ENCODE measurements at regions not wholly inside any gene's neighbourhood (a gene's known extent, or its start where the extent isn't known, plus 50 kb on each side); places are given as distances from the start of the nearest gene placed in this dataset.

DNA sequence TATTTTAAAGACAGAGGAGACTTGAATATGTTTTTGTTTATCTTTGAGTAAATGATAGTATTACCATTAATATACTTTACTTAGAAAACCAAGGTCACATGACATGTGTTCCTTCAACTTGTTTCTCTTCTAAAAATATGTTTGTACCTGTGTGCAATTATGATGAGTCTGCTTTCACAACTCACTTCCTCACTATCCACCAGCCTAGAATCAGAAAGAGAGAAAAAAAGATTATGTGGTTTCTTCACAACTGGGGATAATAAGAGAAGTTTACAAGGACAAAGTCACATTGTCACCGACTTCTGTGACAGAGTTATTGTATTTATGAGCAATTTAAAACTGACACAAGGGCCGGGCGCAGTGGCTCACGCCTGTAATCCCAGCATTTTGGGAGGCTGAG, 1112.1 kb downstream of the RPA4 start:
- Histone ChIP-seq H3K27me3 (no peaks in the 10 kb centered on the region), H3K27ac (no peak overlapping the region)
- WGBS, 2 donors, result 88 to 94% methylated on average over 4 of the region's 4 CpGs

GRCh38 chrX:98028691-98029090, 1145.0 kb downstream of the RPA4 start:
- H3K4me3 ChIP-seq (replicated peaks in 1 of 3), result no peak overlapping the region
- intact Hi-C loops (cut with DNase I), result no loop called here
- H3K27ac ChIP-seq, result no peak overlapping the region
- H3K9me3 ChIP-seq, result no peaks in the 10 kb centered on the region
- WGBS, 2 donors, result 60 to 75% methylated on average over 2 to 4 of the region's 4 CpGs
- no peaks in the 10 kb centered on the region for H3K4me1 ChIP-seq
- no peaks in the 10 kb centered on the region for H3K27me3 ChIP-seq
- DNase-seq, result no peak
- H3K36me3 ChIP-seq, result no peaks in the 10 kb centered on the region
- TF ChIP-seq POLR2A (IDR thresholded peaks at IDR 0.05), result no peak
- TF ChIP-seq, protein P1, sequence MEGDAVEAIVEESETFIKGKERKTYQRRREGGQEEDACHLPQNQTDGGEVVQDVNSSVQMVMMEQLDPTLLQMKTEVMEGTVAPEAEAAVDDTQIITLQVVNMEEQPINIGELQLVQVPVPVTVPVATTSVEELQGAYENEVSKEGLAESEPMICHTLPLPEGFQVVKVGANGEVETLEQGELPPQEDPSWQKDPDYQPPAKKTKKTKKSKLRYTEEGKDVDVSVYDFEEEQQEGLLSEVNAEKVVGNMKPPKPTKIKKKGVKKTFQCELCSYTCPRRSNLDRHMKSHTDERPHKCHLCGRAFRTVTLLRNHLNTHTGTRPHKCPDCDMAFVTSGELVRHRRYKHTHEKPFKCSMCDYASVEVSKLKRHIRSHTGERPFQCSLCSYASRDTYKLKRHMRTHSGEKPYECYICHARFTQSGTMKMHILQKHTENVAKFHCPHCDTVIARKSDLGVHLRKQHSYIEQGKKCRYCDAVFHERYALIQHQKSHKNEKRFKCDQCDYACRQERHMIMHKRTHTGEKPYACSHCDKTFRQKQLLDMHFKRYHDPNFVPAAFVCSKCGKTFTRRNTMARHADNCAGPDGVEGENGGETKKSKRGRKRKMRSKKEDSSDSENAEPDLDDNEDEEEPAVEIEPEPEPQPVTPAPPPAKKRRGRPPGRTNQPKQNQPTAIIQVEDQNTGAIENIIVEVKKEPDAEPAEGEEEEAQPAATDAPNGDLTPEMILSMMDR (IDR thresholded peaks at IDR 0.05), result no peak

More for the DNA sequence above, 1112.1 kb downstream of the RPA4 start:
- Histone ChIP-seq H3K4me1 (no peaks in the 10 kb centered on the region), H3K4me3 (replicated peaks in 1 of 3) (no peak overlapping the region), H3K9me3 (no peaks in the 10 kb centered on the region), H3K36me3 (no peaks in the 10 kb centered on the region)
- intact Hi-C loops (cut with DNase I), result no loop called here
- DNase-seq, result no peak
- TF ChIP-seq, protein P1 (IDR thresholded peaks at IDR 0.05), result no peak
- TF ChIP-seq POLR2A (IDR thresholded peaks at IDR 0.05), result no peak

- intact Hi-C loops (cut with DNase I), result no loop called here
- no peaks in the 10 kb centered on the region for H3K27me3 ChIP-seq
- H3K36me3 ChIP-seq, result no peaks in the 10 kb centered on the region
- no peak overlapping the region for H3K27ac ChIP-seq
- no peak for TF ChIP-seq POLR2A (IDR thresholded peaks at IDR 0.05)
- TF ChIP-seq, protein P1 (IDR thresholded peaks at IDR 0.05), result no peak
- H3K4me1 ChIP-seq, result no peaks in the 10 kb centered on the region
- no peak overlapping the region for H3K4me3 ChIP-seq (replicated peaks in 1 of 3)
- DNase-seq, result no peak
- WGBS, 2 donors, result 98% methylated on average over 10 of the region's 12 CpGs; no CpG with 5 or more reads in 1 of the 2 donors
- no peaks in the 10 kb centered on the region for H3K9me3 ChIP-seq
These were observed 1146.2 kb downstream of the RPA4 start for GRCh38 chrX:98029861-98030260.

DNA sequence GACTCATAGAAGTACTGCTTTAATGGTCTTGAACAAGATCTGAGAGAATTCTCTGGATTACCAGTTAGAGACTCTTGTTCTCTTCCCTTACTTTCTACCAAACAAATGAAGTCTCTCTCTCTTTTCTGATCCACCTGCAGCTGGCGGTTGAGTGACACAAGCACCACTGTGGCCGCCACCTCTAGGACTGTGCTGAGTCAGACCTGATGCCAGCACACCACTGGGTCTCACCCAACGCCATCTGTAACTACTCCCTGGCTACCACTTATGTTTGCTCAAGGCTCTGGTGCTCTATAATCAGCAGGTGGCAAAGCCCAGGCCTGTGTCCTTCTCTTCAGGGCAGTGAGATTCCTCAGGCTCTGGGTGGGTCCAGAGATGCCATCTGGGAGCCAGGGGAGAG, 1173.5 kb downstream of the RPA4 start:
- DNase-seq, result no peak
- WGBS, 2 donors, result 87 to 93% methylated on average over 2 to 3 of the region's 3 CpGs
- no peaks in the 10 kb centered on the region for H3K9me3 ChIP-seq
- intact Hi-C loops (cut with DNase I), result no loop called here
- H3K27me3 ChIP-seq, result no peaks in the 10 kb centered on the region
- H3K36me3 ChIP-seq, result no peaks in the 10 kb centered on the region
- H3K27ac ChIP-seq, result no peak overlapping the region
- no peak for TF ChIP-seq POLR2A (IDR thresholded peaks at IDR 0.05)
- TF ChIP-seq, protein P1 (IDR thresholded peaks at IDR 0.05), result no peak
- H3K4me1 ChIP-seq, result no peaks in the 10 kb centered on the region
- H3K4me3 ChIP-seq (replicated peaks in 1 of 3), result no peak overlapping the region

GRCh38 chrX:98065151-98065550, 1181.4 kb downstream of the RPA4 start:
- no peaks in the 10 kb centered on the region for H3K27me3 ChIP-seq
- no peaks in the 10 kb centered on the region for H3K9me3 ChIP-seq
- TF ChIP-seq, protein P1 (IDR thresholded peaks at IDR 0.05), result no peak
- no peak for TF ChIP-seq POLR2A (IDR thresholded peaks at IDR 0.05)
- intact Hi-C loops (cut with DNase I), result no loop called here
- H3K36me3 ChIP-seq, result no peaks in the 10 kb centered on the region
- 52 to 59% methylated on average over 2 of the region's 2 CpGs for WGBS, 2 donors
- no peak for DNase-seq
- no peaks in the 10 kb centered on the region for H3K4me1 ChIP-seq
- H3K4me3 ChIP-seq (replicated peaks in 1 of 3), result no peak overlapping the region
- no peak overlapping the region for H3K27ac ChIP-seq
